ENCODE measurements at regions not wholly inside any gene's neighbourhood (a gene's known extent, or its start where the extent isn't known, plus 50 kb on each side); places are given as distances from the start of the nearest gene placed in this dataset.

DNA sequence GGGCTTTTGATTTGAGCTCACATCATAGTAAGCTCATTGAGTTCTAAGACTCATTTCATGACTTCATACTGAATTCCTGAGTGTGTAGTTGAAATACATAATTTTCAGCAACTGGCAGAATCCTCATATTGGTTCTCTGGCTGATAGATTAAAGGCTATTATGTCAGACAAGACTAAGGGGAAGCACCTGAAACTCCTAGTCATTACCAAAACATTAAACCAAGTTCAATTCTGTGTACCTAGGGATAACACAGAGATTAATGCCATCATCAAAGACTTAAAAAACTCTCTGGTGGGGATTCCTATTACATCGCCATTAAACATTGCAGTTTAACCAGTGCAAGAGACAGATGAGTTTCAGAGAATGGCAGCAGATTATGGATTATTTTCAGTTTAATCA is 339.1 kb downstream of the PTPRC start:
- Mint-ChIP-seq H3K9me3 (no peaks in the 10 kb centered on the region), H3K27me3 (no peaks in the 10 kb centered on the region)
- CTCF ChIA-PET, result no interaction called here

DNA sequence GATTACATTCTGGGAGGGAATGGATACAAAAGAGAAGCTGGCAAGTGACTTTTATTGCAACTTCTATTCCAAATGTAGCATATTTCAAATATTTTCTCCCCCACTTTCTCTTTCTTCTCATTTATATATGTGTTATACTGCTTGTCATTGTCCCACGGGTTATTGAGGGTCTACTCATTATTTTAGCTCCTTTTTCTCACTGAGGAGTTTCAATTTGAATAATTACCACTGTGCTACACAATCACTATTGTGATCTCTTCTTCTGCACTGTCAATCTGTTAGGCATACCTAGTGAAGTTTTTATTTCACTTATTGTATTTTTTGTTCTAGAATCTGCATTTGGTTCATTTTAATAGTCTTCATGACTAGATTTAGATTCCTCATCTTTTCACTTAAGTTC is 339.7 kb downstream of the PTPRC start:
- H3K4me3 Mint-ChIP-seq, result no peak overlapping the region
- H3K4me1 Mint-ChIP-seq, result peaks cover 0 to 3% (median 1%) of the 10 kb centered on the region in 3 donors
- POLR2A ChIA-PET, result no interaction called here

More for the DNA sequence above, 339.1 kb downstream of the PTPRC start:
- Histone ChIP-seq H3K27ac (ENCODE audit: low read depth, low read length) (no peak overlapping the region), H3K4me1 (ENCODE audit: insufficient read depth, low read length) (no peaks in the 10 kb centered on the region), H3K4me3 (ENCODE audit: low read length) (no peak overlapping the region), H3K9me3 (ENCODE audit: low read length) (no peaks in the 10 kb centered on the region), H3K27me3 (ENCODE audit: insufficient read depth, low read length, poor library complexity, severe bottlenecking) (no peaks in the 10 kb centered on the region), H3K36me3 (ENCODE audit: insufficient read depth, low read length) (no peaks in the 10 kb centered on the region)
- no peaks in the 10 kb centered on the region for H3K36me3 Mint-ChIP-seq
- no peak overlapping the region for H3K27ac Mint-ChIP-seq
- no peak overlapping the region for H3K4me3 Mint-ChIP-seq
- H3K4me1 Mint-ChIP-seq, result peaks cover 0 to 3% (median 1%) of the 10 kb centered on the region in 3 donors
- DNase-seq, result no peak
- POLR2A ChIA-PET, result no interaction called here

DNA sequence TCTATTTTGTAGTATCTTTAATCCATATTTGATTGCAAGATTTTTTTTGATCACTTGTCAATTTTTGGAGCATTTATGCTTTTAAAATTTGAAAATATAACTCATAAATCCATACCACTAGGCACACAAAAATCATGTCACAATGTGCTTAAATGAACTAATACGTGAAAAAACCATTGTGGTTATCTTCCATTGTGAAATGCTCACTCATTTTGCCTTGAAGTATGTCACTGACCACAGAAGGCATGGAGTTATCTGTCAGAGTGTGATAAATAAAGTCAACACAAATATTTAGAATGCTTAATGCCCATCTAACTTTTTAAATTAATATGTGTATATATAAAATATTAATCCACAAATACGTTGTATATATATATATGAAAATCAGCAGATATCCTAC is 347.2 kb downstream of the PTPRC start:
- H3K4me3 Mint-ChIP-seq, result no peak overlapping the region
- CTCF ChIA-PET, result no interaction called here
- DNase-seq, result no peak
- Histone ChIP-seq H3K27me3 (ENCODE audit: insufficient read depth, low read length, poor library complexity, severe bottlenecking) (no peaks in the 10 kb centered on the region), H3K9me3 (ENCODE audit: low read length) (no peaks in the 10 kb centered on the region), H3K27ac (ENCODE audit: low read depth, low read length) (no peak overlapping the region), H3K4me3 (ENCODE audit: low read length) (no peak overlapping the region), H3K36me3 (ENCODE audit: insufficient read depth, low read length) (no peaks in the 10 kb centered on the region), H3K4me1 (ENCODE audit: insufficient read depth, low read length) (no peaks in the 10 kb centered on the region)
- H3K27me3 Mint-ChIP-seq, result no peaks in the 10 kb centered on the region
- H3K9me3 Mint-ChIP-seq, result no peaks in the 10 kb centered on the region
- H3K36me3 Mint-ChIP-seq, result no peaks in the 10 kb centered on the region
- POLR2A ChIA-PET, result no interaction called here
- no peaks in the 10 kb centered on the region for H3K4me1 Mint-ChIP-seq
- H3K27ac Mint-ChIP-seq, result no peak overlapping the region

More for the DNA sequence above, 339.7 kb downstream of the PTPRC start:
- CTCF ChIA-PET, result no interaction called here
- Mint-ChIP-seq H3K9me3 (no peaks in the 10 kb centered on the region), H3K27ac (no peak overlapping the region), H3K36me3 (no peaks in the 10 kb centered on the region), H3K27me3 (no peaks in the 10 kb centered on the region)
- H3K4me3 ChIP-seq (ENCODE audit: low read length), result no peak overlapping the region
- no peaks in the 10 kb centered on the region for H3K36me3 ChIP-seq (ENCODE audit: insufficient read depth, low read length)
- no peaks in the 10 kb centered on the region for H3K4me1 ChIP-seq (ENCODE audit: insufficient read depth, low read length)
- H3K9me3 ChIP-seq (ENCODE audit: low read length), result no peaks in the 10 kb centered on the region
- DNase-seq, result no peak
- H3K27me3 ChIP-seq (ENCODE audit: insufficient read depth, low read length, poor library complexity, severe bottlenecking), result no peaks in the 10 kb centered on the region
- no peak overlapping the region for H3K27ac ChIP-seq (ENCODE audit: low read depth, low read length)

DNA sequence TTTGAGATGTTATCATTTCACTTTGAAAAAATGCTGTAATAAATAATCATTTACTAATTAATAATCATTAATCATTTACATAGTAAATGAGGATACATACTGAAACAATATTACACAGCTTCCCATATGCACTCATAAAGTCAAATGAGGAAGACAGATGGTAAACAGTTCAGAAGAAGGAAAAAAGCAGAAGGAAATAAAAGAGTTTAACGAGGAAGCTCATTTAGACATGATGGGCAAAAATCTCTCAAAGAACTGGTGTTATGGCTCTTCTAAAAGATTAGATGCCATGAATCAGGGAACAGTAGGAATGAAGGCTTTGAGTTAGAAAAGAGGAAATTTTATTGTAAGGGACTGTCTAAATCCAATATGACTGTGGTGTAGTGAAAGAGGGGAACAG is 347.6 kb downstream of the PTPRC start:
- H3K27ac ChIP-seq (ENCODE audit: low read depth, low read length), result no peak overlapping the region
- Mint-ChIP-seq H3K36me3 (no peaks in the 10 kb centered on the region), H3K4me1 (no peaks in the 10 kb centered on the region), H3K4me3 (no peak overlapping the region), H3K27me3 (no peaks in the 10 kb centered on the region), H3K27ac (peak overlapping the region in 1 of 8 donors; percentile 64), H3K9me3 (no peaks in the 10 kb centered on the region)
- H3K4me3 ChIP-seq (ENCODE audit: low read length), result no peak overlapping the region
- no peaks in the 10 kb centered on the region for H3K4me1 ChIP-seq (ENCODE audit: insufficient read depth, low read length)
- H3K9me3 ChIP-seq (ENCODE audit: low read length), result no peaks in the 10 kb centered on the region
- no peaks in the 10 kb centered on the region for H3K36me3 ChIP-seq (ENCODE audit: insufficient read depth, low read length)
- H3K27me3 ChIP-seq (ENCODE audit: insufficient read depth, low read length, poor library complexity, severe bottlenecking), result no peaks in the 10 kb centered on the region
- POLR2A ChIA-PET, result no interaction called here
- CTCF ChIA-PET, result no interaction called here
- no peak for DNase-seq

DNA sequence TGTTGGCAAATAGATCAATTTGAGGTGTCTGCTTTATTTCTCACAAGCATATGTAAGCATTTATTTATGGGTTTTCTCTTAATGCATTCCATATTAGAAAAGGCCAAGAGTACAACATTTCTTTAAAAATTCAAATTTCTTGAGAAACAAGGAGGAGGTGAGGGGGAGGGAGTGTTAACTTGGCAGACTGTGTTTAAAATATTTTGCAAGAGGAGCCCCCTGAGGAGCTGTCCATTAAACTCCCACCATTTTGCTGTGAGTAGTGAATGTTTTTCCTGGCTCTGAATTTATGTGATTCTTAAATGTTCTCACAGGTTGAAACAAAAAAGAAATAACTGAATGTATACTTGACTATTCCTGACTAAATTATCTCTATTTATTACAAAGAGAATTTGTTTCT is 363.8 kb downstream of the PTPRC start:
- Histone ChIP-seq H3K27me3 (ENCODE audit: insufficient read depth, low read length, poor library complexity, severe bottlenecking) (no peaks in the 10 kb centered on the region), H3K36me3 (ENCODE audit: insufficient read depth, low read length) (no peaks in the 10 kb centered on the region), H3K4me1 (ENCODE audit: insufficient read depth, low read length) (no peaks in the 10 kb centered on the region), H3K9me3 (ENCODE audit: low read length) (no peaks in the 10 kb centered on the region), H3K4me3 (ENCODE audit: low read length) (no peak overlapping the region), H3K27ac (ENCODE audit: low read depth, low read length) (no peak overlapping the region)
- peaks cover 0 to 2% (median 0%) of the 10 kb centered on the region in 5 donors for H3K9me3 Mint-ChIP-seq
- no peak overlapping the region for H3K27ac Mint-ChIP-seq
- ChIA-PET POLR2A (no interaction called here), CTCF (no interaction called here)
- H3K4me3 Mint-ChIP-seq, result no peak overlapping the region
- no peak for DNase-seq
- peaks cover 0 to 2% of the 10 kb centered on the region in 2 donors for H3K27me3 Mint-ChIP-seq
- H3K36me3 Mint-ChIP-seq, result no peaks in the 10 kb centered on the region
- H3K4me1 Mint-ChIP-seq, result no peaks in the 10 kb centered on the region

DNA sequence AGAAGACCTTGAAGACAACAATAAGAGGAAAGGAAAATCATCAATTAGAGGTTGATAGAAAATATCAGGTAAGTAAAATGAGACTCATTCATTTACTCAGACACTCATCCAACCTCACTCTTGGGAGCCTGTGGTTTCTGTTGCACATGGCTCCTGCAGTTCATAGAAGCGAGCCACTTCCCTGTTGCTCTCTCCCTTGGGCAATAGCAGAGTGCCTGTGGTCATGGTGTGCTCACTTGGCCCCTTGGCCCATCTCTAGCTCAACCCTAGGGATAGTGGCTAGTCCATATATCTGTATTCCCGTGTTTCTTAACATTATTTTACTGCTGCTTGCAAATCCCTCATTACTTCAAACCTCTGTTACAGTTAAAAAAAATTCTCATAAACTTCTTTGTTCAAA is 368.6 kb downstream of the PTPRC start:
- Histone ChIP-seq H3K36me3 (ENCODE audit: insufficient read depth, low read length) (no peaks in the 10 kb centered on the region), H3K4me3 (ENCODE audit: low read length) (no peak overlapping the region), H3K4me1 (ENCODE audit: insufficient read depth, low read length) (peaks cover 21% of the 10 kb centered on the region), H3K9me3 (ENCODE audit: low read length) (no peaks in the 10 kb centered on the region), H3K27me3 (ENCODE audit: insufficient read depth, low read length, poor library complexity, severe bottlenecking) (no peaks in the 10 kb centered on the region), H3K27ac (ENCODE audit: low read depth, low read length) (no peak overlapping the region)
- ChIA-PET CTCF (no interaction called here), POLR2A (no interaction called here)
- peaks cover 0 to 2% (median 0%) of the 10 kb centered on the region in 5 donors for H3K9me3 Mint-ChIP-seq
- peaks cover 0 to 6% of the 10 kb centered on the region in 2 donors for H3K27me3 Mint-ChIP-seq
- DNase-seq, result no peak
- no peaks in the 10 kb centered on the region for H3K36me3 Mint-ChIP-seq
- peak overlapping the region in 1 of 8 donors; percentile 26 for H3K27ac Mint-ChIP-seq
- peaks cover 20 to 27% (median 24%) of the 10 kb centered on the region in 3 donors for H3K4me1 Mint-ChIP-seq
- H3K4me3 Mint-ChIP-seq, result no peak overlapping the region

DNA sequence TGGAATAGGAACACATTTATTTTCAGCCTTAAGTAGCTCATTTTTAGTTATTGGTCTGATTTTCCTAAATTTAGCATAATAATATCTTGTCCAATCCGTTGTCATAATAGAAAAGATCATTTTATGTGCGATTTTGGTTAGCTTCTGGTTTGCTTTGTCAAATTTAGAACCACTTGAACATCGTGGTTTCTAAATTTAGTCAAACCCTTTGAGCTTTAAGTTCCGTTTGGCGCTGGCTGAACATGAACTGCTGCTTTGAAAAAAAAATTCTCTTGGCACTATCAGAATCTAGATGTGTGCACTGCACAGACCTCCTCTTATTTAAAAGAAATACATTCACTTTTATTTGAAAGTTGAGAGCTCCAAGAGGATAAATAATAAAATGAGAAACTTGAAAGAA is 370.6 kb downstream of the PTPRC start:
- POLR2A ChIA-PET, result no interaction called here
- no peaks in the 10 kb centered on the region for H3K36me3 ChIP-seq (ENCODE audit: insufficient read depth, low read length)
- H3K27ac Mint-ChIP-seq, result no peak overlapping the region
- no peaks in the 10 kb centered on the region for H3K27me3 ChIP-seq (ENCODE audit: insufficient read depth, low read length, poor library complexity, severe bottlenecking)
- peaks cover 21% of the 10 kb centered on the region for H3K4me1 ChIP-seq (ENCODE audit: insufficient read depth, low read length)
- H3K9me3 Mint-ChIP-seq, result peaks cover 0 to 2% (median 0%) of the 10 kb centered on the region in 5 donors
- no peak overlapping the region for H3K27ac ChIP-seq (ENCODE audit: low read depth, low read length)
- CTCF ChIA-PET, result interaction anchor here (0.9 kb wide), 1 partner anchor 18 kb away, joined by 3 read pairs; no protein-coding TSS in a partner anchor
- H3K27me3 Mint-ChIP-seq, result peaks cover 0 to 6% of the 10 kb centered on the region in 2 donors
- no peaks in the 10 kb centered on the region for H3K36me3 Mint-ChIP-seq
- peaks cover 20 to 28% (median 27%) of the 10 kb centered on the region in 3 donors for H3K4me1 Mint-ChIP-seq
- no peak overlapping the region for H3K4me3 ChIP-seq (ENCODE audit: low read length)
- no peaks in the 10 kb centered on the region for H3K9me3 ChIP-seq (ENCODE audit: low read length)
- peak overlapping the region in 6 of 7 donors; percentile 10 to 73 (median 38) for H3K4me3 Mint-ChIP-seq
- no peak for DNase-seq

DNA sequence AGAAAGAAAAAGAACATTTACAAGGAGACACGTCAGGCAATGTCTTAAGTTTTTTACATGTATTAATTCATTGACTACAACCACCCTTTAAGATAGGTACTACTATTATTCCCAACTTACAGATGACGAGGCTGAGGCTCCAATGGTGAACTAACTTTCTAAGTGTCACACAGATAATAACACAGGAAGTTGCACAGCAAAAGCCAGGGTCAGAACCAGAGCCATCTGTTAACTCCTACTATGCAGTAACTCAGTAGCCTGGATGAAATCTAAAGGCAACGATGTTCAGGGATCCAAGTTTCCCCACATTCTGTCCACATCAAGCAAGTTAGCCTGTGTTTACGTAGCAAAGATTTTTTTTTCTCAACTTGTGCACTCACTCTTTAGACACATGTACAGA is 371.7 kb downstream of the PTPRC start:
- no peaks in the 10 kb centered on the region for H3K36me3 Mint-ChIP-seq
- Histone ChIP-seq H3K27me3 (ENCODE audit: insufficient read depth, low read length, poor library complexity, severe bottlenecking) (no peaks in the 10 kb centered on the region), H3K4me1 (ENCODE audit: insufficient read depth, low read length) (peaks cover 21% of the 10 kb centered on the region), H3K27ac (ENCODE audit: low read depth, low read length) (no peak overlapping the region), H3K4me3 (ENCODE audit: low read length) (no peak overlapping the region), H3K9me3 (ENCODE audit: low read length) (no peaks in the 10 kb centered on the region), H3K36me3 (ENCODE audit: insufficient read depth, low read length) (no peaks in the 10 kb centered on the region)
- peaks cover 0 to 2% (median 0%) of the 10 kb centered on the region in 5 donors for H3K9me3 Mint-ChIP-seq
- peak in 1 of 5 donors; percentile 17 for DNase-seq
- H3K27ac Mint-ChIP-seq, result no peak overlapping the region
- POLR2A ChIA-PET, result no interaction called here
- H3K27me3 Mint-ChIP-seq, result peaks cover 0 to 6% of the 10 kb centered on the region in 2 donors
- CTCF ChIA-PET, result no interaction called here
- peaks cover 20 to 34% (median 30%) of the 10 kb centered on the region in 3 donors for H3K4me1 Mint-ChIP-seq
- peak overlapping the region in 5 of 7 donors; percentile 6 to 59 (median 34) for H3K4me3 Mint-ChIP-seq

DNA sequence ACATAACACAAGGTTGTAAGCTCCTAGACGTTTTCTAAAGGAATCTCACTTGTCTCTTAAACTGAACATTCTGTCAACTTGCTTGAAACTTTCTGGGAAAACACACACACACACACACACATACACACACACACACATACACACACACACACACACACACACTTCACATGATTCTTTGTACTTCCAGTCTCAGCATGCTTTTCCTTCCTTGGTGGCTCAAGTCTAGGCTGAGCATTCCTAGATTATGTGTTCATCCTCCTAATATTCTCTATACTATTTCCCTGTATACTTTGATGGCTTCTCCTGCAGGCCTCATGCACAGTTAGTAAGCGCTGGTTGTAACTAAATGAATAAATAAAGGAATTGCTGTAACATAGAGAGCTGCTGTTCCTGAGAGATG is 372.1 kb downstream of the PTPRC start:
- H3K4me1 Mint-ChIP-seq, result peaks cover 20 to 34% (median 30%) of the 10 kb centered on the region in 3 donors
- H3K9me3 Mint-ChIP-seq, result peaks cover 0 to 2% (median 0%) of the 10 kb centered on the region in 5 donors
- no peak for DNase-seq
- no peak overlapping the region for H3K4me3 ChIP-seq (ENCODE audit: low read length)
- peaks cover 0 to 3% of the 10 kb centered on the region in 2 donors for H3K27me3 Mint-ChIP-seq
- CTCF ChIA-PET, result no interaction called here
- H3K27ac ChIP-seq (ENCODE audit: low read depth, low read length), result no peak overlapping the region
- peak overlapping the region in 4 of 7 donors; percentile 20 to 59 (median 33) for H3K4me3 Mint-ChIP-seq
- no peak overlapping the region for H3K27ac Mint-ChIP-seq
- POLR2A ChIA-PET, result no interaction called here
- no peaks in the 10 kb centered on the region for H3K36me3 ChIP-seq (ENCODE audit: insufficient read depth, low read length)
- H3K4me1 ChIP-seq (ENCODE audit: insufficient read depth, low read length), result peaks cover 21% of the 10 kb centered on the region
- no peaks in the 10 kb centered on the region for H3K9me3 ChIP-seq (ENCODE audit: low read length)
- H3K36me3 Mint-ChIP-seq, result no peaks in the 10 kb centered on the region
- no peaks in the 10 kb centered on the region for H3K27me3 ChIP-seq (ENCODE audit: insufficient read depth, low read length, poor library complexity, severe bottlenecking)

All from CD8-positive, alpha-beta memory T cell (primary cell).